ENCODE measurements at regions not wholly inside any gene's neighbourhood (a gene's known extent, or its start where the extent isn't known, plus 50 kb on each side); places are given as distances from the start of the nearest gene placed in this dataset.

GRCh38 chr9:26061948-26062575 lies 383.8 kb upstream of the TUSC1 start:
- peak; percentile 50 for DNase-seq

GRCh38 chr9:26058111-26058895 lies 380.1 kb upstream of the TUSC1 start:
- DNase-seq, result no peak

- no peak for DNase-seq
These were observed 378.8 kb upstream of the TUSC1 start for GRCh38 chr9:26057050-26057449.

- DNase-seq, result no peak
These were observed 376.6 kb upstream of the TUSC1 start for GRCh38 chr9:26054600-26055520.

- DNase-seq, result no peak
These were observed 375.7 kb upstream of the TUSC1 start for GRCh38 chr9:26053954-26054353.

- no peak for DNase-seq
These were observed 365.2 kb upstream of the TUSC1 start for GRCh38 chr9:26043431-26043830.

- no peak for DNase-seq
These were observed 356.5 kb upstream of the TUSC1 start for GRCh38 chr9:26034786-26035185.

GRCh38 chr9:26033336-26033735 lies 355.1 kb upstream of the TUSC1 start:
- peak; percentile 17 for DNase-seq

- DNase-seq, result no peak
These were observed 348.3 kb upstream of the TUSC1 start for GRCh38 chr9:26026423-26027100.

- DNase-seq, result no peak
These were observed 335.0 kb upstream of the TUSC1 start for GRCh38 chr9:26013199-26013598.

- no peak for DNase-seq
These were observed 334.6 kb upstream of the TUSC1 start for GRCh38 chr9:26012797-26013196.

GRCh38 chr9:25994605-25995004 lies 316.4 kb upstream of the TUSC1 start:
- no peak for DNase-seq

GRCh38 chr9:25990376-25990775 lies 312.1 kb upstream of the TUSC1 start:
- no peak for DNase-seq

GRCh38 chr9:25975667-25976066 lies 297.4 kb upstream of the TUSC1 start:
- DNase-seq, result no peak

GRCh38 chr9:25964239-25964638 lies 286.0 kb upstream of the TUSC1 start:
- peak; percentile 22 for DNase-seq

- no peak for DNase-seq
These were observed 281.9 kb upstream of the TUSC1 start for GRCh38 chr9:25960178-25960577.

- DNase-seq, result no peak
These were observed 276.0 kb upstream of the TUSC1 start for GRCh38 chr9:25954209-25954608.

- DNase-seq, result no peak
These were observed 269.9 kb upstream of the TUSC1 start for GRCh38 chr9:25948182-25948581.

- DNase-seq, result peak; percentile 30
These were observed 260.9 kb upstream of the TUSC1 start for GRCh38 chr9:25939126-25939525.

GRCh38 chr9:25936031-25936430 lies 257.8 kb upstream of the TUSC1 start:
- DNase-seq, result no peak

- DNase-seq, result no peak
These were observed 256.9 kb upstream of the TUSC1 start for GRCh38 chr9:25935188-25935587.

- no peak for DNase-seq
These were observed 240.5 kb upstream of the TUSC1 start for GRCh38 chr9:25918761-25919160.

Measured in muscle of arm (tissue), 1 donor.